C4-2B (cell line): ENCODE measurements at regions not wholly inside any gene's neighbourhood (a gene's known extent, or its start where the extent isn't known, plus 50 kb on each side); places are given as distances from the start of the nearest gene placed in this dataset.

Experiments used
- ZFX ChIP-seq: fragments of 450-650 bp; IDR thresholded peaks from 2 replicates; pipeline ENCODE4 v1.6.1; 2017
- TF ChIP-seq, protein P1 (sequence below): fragments of 450-650 bp; conservative IDR thresholded peaks from 2 replicates; pipeline ENCODE4 v1.5.1; 2017; ENCODE audit warnings: mild to moderate bottlenecking

DNA sequence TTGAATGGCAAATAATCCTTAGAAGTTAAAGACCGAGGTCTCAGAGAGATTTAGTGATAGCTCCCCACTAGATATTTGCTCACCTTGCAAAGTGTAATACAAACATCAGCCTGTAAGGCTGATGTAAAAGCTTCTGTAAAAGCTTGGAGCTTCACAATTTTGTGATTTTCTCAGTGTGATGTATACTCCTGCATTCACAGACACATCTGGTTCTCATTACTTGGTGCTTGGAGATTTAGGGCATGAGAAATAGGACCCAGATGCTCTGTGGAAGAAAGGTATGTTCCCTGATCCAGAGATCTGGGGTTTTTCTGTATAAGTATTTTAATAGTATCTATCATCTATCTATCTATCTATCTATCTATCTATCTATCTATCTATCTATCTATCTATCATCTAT lies 1664.3 kb downstream of the C4orf33 start:
- TF ChIP-seq, protein P1, sequence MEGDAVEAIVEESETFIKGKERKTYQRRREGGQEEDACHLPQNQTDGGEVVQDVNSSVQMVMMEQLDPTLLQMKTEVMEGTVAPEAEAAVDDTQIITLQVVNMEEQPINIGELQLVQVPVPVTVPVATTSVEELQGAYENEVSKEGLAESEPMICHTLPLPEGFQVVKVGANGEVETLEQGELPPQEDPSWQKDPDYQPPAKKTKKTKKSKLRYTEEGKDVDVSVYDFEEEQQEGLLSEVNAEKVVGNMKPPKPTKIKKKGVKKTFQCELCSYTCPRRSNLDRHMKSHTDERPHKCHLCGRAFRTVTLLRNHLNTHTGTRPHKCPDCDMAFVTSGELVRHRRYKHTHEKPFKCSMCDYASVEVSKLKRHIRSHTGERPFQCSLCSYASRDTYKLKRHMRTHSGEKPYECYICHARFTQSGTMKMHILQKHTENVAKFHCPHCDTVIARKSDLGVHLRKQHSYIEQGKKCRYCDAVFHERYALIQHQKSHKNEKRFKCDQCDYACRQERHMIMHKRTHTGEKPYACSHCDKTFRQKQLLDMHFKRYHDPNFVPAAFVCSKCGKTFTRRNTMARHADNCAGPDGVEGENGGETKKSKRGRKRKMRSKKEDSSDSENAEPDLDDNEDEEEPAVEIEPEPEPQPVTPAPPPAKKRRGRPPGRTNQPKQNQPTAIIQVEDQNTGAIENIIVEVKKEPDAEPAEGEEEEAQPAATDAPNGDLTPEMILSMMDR = no peak
- no peak for TF ChIP-seq ZFX
